ENCODE measurements at regions not wholly inside any gene's neighbourhood (a gene's known extent, or its start where the extent isn't known, plus 50 kb on each side); places are given as distances from the start of the nearest gene placed in this dataset.

DNA sequence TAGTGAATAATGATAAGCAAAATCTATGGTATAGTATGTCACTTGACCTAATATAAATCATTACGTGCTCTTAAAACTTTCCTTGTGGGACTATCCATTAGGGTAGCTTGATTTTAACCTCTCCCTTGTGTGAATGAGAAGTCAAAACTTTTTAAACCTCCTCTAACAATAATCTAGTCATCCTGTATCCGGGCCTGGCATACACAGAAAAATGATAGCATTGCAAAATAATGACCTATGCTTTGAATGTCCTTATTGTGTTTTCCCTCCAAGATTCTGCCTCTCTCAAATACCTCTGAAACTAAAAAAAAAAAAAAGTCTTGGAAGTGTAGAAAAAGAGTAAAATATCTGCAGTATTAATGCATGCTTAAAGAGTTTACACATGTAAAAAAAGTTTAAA is 250.0 kb upstream of the NDST3 start:
- BruUV-seq (replicated peaks), result no TSS peak
- Histone ChIP-seq H3K9me3 (ENCODE audit: control insufficient read depth in 1 of 2, insufficient read depth in 1 of 2, low read depth in 1 of 2, low read length in 2 of 2) (no peaks in the 10 kb centered on the region), H3K27me3 (ENCODE audit: insufficient read depth, low read length) (no peaks in the 10 kb centered on the region), H3K4me3 (replicated peaks in 1 of 2; ENCODE audit: low read depth in 1 of 2, low read length in 2 of 2) (no peak overlapping the region), H2AFZ (ENCODE audit: low read depth, low read length, poor library complexity, severe bottlenecking) (peak overlapping the region; percentile 78), H3K36me3 (ENCODE audit: control insufficient read depth in 1 of 2, insufficient read depth in 2 of 2, low read length in 2 of 2) (no peaks in the 10 kb centered on the region), H3K4me2 (ENCODE audit: low read length) (no peak overlapping the region), H3K9ac (ENCODE audit: low read length) (no peak overlapping the region), H3K4me1 (ENCODE audit: control insufficient read depth in 1 of 2, insufficient read depth in 2 of 2, low read length in 2 of 2) (no peaks in the 10 kb centered on the region), H3K79me2 (ENCODE audit: insufficient read depth, low read length) (no peaks in the 10 kb centered on the region), H4K20me1 (ENCODE audit: insufficient read depth) (no peaks in the 10 kb centered on the region), H3K9me2 (ENCODE audit: insufficient read depth) (no peaks in the 10 kb centered on the region), H3K27ac (ENCODE audit: low read depth, low read length) (no peak overlapping the region)
- CTCF ChIA-PET, result no interaction called here
- DNase-seq (ENCODE audit: low read depth, low spot score), result no peak
- intact Hi-C loops (cut with micrococcal nuclease), result no loop called here
- no peak for TF ChIP-seq EZH2phosphoT487 (IDR thresholded peaks at IDR 0.05; ENCODE audit: borderline replicate concordance)
- ATAC-seq, result no peak
- RAD21 ChIA-PET (ENCODE audit: low non-redundant PET in 1 of 2, low total read pairs in 2 of 2, uncharacterized antibody in 2 of 2, unreplicated experiment in 2 of 2), result no interaction called here
- POLR2A ChIA-PET, result no interaction called here

DNA sequence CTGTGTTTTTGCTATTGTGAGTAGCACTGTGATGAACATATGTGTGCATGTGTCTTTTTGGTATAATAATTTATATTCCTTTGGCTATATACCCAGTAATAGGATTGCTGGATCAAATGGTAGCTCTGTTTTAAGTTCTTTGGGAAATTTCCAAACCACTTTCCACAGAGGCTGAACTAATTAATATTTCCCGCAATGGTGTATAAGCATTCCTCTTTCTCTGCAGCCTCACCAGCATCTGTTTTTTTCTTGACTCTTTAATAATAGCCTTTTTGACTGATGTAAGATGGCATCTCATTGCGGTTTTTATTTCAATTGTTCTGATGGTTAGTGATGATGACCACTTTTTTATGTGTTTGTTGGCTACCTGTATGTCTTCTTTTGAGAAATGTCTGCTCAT is 247.7 kb upstream of the NDST3 start:
- no peaks in the 10 kb centered on the region for H3K79me2 ChIP-seq (ENCODE audit: insufficient read depth, low read length)
- no peak for ATAC-seq
- CTCF ChIA-PET, result no interaction called here
- no peaks in the 10 kb centered on the region for H4K20me1 ChIP-seq (ENCODE audit: insufficient read depth)
- no peak overlapping the region for H3K4me3 ChIP-seq (replicated peaks in 1 of 2; ENCODE audit: low read depth in 1 of 2, low read length in 2 of 2)
- RAD21 ChIA-PET (ENCODE audit: low non-redundant PET in 1 of 2, low total read pairs in 2 of 2, uncharacterized antibody in 2 of 2, unreplicated experiment in 2 of 2), result no interaction called here
- H3K9ac ChIP-seq (ENCODE audit: low read length), result no peak overlapping the region
- no TSS peak for BruUV-seq (replicated peaks)
- POLR2A ChIA-PET, result no interaction called here
- no peak overlapping the region for H2AFZ ChIP-seq (ENCODE audit: low read depth, low read length, poor library complexity, severe bottlenecking)
- H3K4me2 ChIP-seq (ENCODE audit: low read length), result no peak overlapping the region
- H3K9me2 ChIP-seq (ENCODE audit: insufficient read depth), result no peaks in the 10 kb centered on the region
- intact Hi-C loops (cut with micrococcal nuclease), result no loop called here
- TF ChIP-seq JUND (IDR thresholded peaks at IDR 0.05), result no peak
- TF ChIP-seq EZH2phosphoT487 (IDR thresholded peaks at IDR 0.05; ENCODE audit: borderline replicate concordance), result no peak
- no peak for TF ChIP-seq CEBPB (IDR thresholded peaks at IDR 0.05; ENCODE audit: low read depth)
- TF ChIP-seq, protein P1, sequence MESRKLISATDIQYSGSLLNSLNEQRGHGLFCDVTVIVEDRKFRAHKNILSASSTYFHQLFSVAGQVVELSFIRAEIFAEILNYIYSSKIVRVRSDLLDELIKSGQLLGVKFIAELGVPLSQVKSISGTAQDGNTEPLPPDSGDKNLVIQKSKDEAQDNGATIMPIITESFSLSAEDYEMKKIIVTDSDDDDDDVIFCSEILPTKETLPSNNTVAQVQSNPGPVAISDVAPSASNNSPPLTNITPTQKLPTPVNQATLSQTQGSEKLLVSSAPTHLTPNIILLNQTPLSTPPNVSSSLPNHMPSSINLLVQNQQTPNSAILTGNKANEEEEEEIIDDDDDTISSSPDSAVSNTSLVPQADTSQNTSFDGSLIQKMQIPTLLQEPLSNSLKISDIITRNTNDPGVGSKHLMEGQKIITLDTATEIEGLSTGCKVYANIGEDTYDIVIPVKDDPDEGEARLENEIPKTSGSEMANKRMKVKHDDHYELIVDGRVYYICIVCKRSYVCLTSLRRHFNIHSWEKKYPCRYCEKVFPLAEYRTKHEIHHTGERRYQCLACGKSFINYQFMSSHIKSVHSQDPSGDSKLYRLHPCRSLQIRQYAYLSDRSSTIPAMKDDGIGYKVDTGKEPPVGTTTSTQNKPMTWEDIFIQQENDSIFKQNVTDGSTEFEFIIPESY (IDR thresholded peaks at IDR 0.05; ENCODE audit: extremely low read depth, insufficient replicate concordance, low read length), result no peak
- TF ChIP-seq REST (IDR thresholded peaks at IDR 0.05; ENCODE audit: low read depth), result no peak
- TF ChIP-seq, protein P2, sequence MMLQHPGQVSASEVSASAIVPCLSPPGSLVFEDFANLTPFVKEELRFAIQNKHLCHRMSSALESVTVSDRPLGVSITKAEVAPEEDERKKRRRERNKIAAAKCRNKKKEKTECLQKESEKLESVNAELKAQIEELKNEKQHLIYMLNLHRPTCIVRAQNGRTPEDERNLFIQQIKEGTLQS (IDR thresholded peaks at IDR 0.05), result no peak
- no peak for TF ChIP-seq ELF1 (IDR thresholded peaks at IDR 0.05; ENCODE audit: borderline replicate concordance, low read depth)
- no peak for TF ChIP-seq YY1 (IDR thresholded peaks at IDR 0.05; ENCODE audit: extremely low read depth, insufficient replicate concordance, low read depth, low read length)
- TF ChIP-seq FOSL1 (IDR thresholded peaks at IDR 0.05; ENCODE audit: low read depth), result no peak
- no peak for TF ChIP-seq MAX (IDR thresholded peaks at IDR 0.05)
- TF ChIP-seq ZNF274 (IDR thresholded peaks at IDR 0.05; ENCODE audit: low read depth, low read length), result no peak
- TF ChIP-seq POLR2A (IDR thresholded peaks at IDR 0.05; ENCODE audit: borderline replicate concordance, extremely low read depth, insufficient read depth, insufficient read length), result no peak
- no peak for TF ChIP-seq POLR2AphosphoS5 (IDR thresholded peaks at IDR 0.05; ENCODE audit: low read depth, low read length)
- no peak for TF ChIP-seq EZH2 (IDR thresholded peaks at IDR 0.05)
- no peak for DNase-seq (ENCODE audit: low read depth, low spot score)
- no peaks in the 10 kb centered on the region for H3K9me3 ChIP-seq (ENCODE audit: control insufficient read depth in 1 of 2, insufficient read depth in 1 of 2, low read depth in 1 of 2, low read length in 2 of 2)
- H3K36me3 ChIP-seq (ENCODE audit: control insufficient read depth in 1 of 2, insufficient read depth in 2 of 2, low read length in 2 of 2), result no peaks in the 10 kb centered on the region
- no peaks in the 10 kb centered on the region for H3K4me1 ChIP-seq (ENCODE audit: control insufficient read depth in 1 of 2, insufficient read depth in 2 of 2, low read length in 2 of 2)
- H3K27ac ChIP-seq (ENCODE audit: low read depth, low read length), result no peak overlapping the region
- no peaks in the 10 kb centered on the region for H3K27me3 ChIP-seq (ENCODE audit: insufficient read depth, low read length)

Measured in HCT116 (cell line).